HepG2 (cell line): ENCODE measurements at regions not wholly inside any gene's neighbourhood (a gene's known extent, or its start where the extent isn't known, plus 50 kb on each side); places are given as distances from the start of the nearest gene placed in this dataset.

ENCODE experiments used
- BRCA1 ChIP-seq: sonication (generic); formaldehyde crosslinking; IDR thresholded peaks from 2 replicates; pipeline ENCODE4 v1.4.0; 2020; ENCODE audit warnings: missing genetic modification reagents
- SRF ChIP-seq: IDR thresholded peaks from 2 replicates; pipeline ENCODE4 v1.6.1; 2011; ENCODE audit warnings: mild to moderate bottlenecking, low read depth, low read length, moderate library complexity

GRCh38 chr17:83180996-83181481 is 101.6 kb downstream of the METRNL start:
- TF ChIP-seq SRF = no peak
- no peak for TF ChIP-seq BRCA1 (CRISPR knock-in tag)
